ENCODE measurements at regions not wholly inside any gene's neighbourhood (a gene's known extent, or its start where the extent isn't known, plus 50 kb on each side); places are given as distances from the start of the nearest gene placed in this dataset.
A peak's percentile ranks its signal among the peaks of the same experiment; 100 is the strongest.

GRCh38 chr12:65517656-65518210, 239.2 kb downstream of the MSRB3 start:
- no peak for DNase-seq (ENCODE audit: low read depth)
- in situ Hi-C loops (cut with HindIII; ENCODE audit: low pct_unique_long_range_greater_than_20kb, low sequenced_read_pairs), result no loop called here

- no peak for DNase-seq (ENCODE audit: low read depth)
Measured at GRCh38 chr12:65518771-65519170, 240.3 kb downstream of the MSRB3 start.

GRCh38 chr12:65520658-65521057, 242.2 kb downstream of the MSRB3 start:
- in situ Hi-C loops (cut with HindIII; ENCODE audit: low pct_unique_long_range_greater_than_20kb, low sequenced_read_pairs), result no loop called here
- DNase-seq (ENCODE audit: low read depth), result no peak

More at GRCh38 chr12:65518771-65519170, 240.3 kb downstream of the MSRB3 start:
- in situ Hi-C loops (cut with HindIII; ENCODE audit: low pct_unique_long_range_greater_than_20kb, low sequenced_read_pairs), result no loop called here

GRCh38 chr12:65522956-65523860, 244.7 kb downstream of the MSRB3 start:
- DNase-seq (ENCODE audit: low read depth), result no peak
- in situ Hi-C loops (cut with HindIII; ENCODE audit: low pct_unique_long_range_greater_than_20kb, low sequenced_read_pairs), result no loop called here

GRCh38 chr12:65524666-65525065, 246.2 kb downstream of the MSRB3 start:
- in situ Hi-C loops (cut with HindIII; ENCODE audit: low pct_unique_long_range_greater_than_20kb, low sequenced_read_pairs), result no loop called here
- no peak for DNase-seq (ENCODE audit: low read depth)

GRCh38 chr12:65525491-65526141, 247.1 kb downstream of the MSRB3 start:
- no peak for DNase-seq (ENCODE audit: low read depth)
- in situ Hi-C loops (cut with HindIII; ENCODE audit: low pct_unique_long_range_greater_than_20kb, low sequenced_read_pairs), result no loop called here

GRCh38 chr12:65526311-65526710, 247.8 kb downstream of the MSRB3 start:
- in situ Hi-C loops (cut with HindIII; ENCODE audit: low pct_unique_long_range_greater_than_20kb, low sequenced_read_pairs), result no loop called here
- DNase-seq (ENCODE audit: low read depth), result no peak

- in situ Hi-C loops (cut with HindIII; ENCODE audit: low pct_unique_long_range_greater_than_20kb, low sequenced_read_pairs), result no loop called here
- no peak for DNase-seq (ENCODE audit: low read depth)
Measured at GRCh38 chr12:65528127-65528526, 249.6 kb downstream of the MSRB3 start.

- in situ Hi-C loops (cut with HindIII; ENCODE audit: low pct_unique_long_range_greater_than_20kb, low sequenced_read_pairs), result no loop called here
- DNase-seq (ENCODE audit: low read depth), result no peak
Measured at GRCh38 chr12:65529106-65529505, 250.6 kb downstream of the MSRB3 start.

- in situ Hi-C loops (cut with HindIII; ENCODE audit: low pct_unique_long_range_greater_than_20kb, low sequenced_read_pairs), result no loop called here
- no peak for DNase-seq (ENCODE audit: low read depth)
Measured at GRCh38 chr12:65529771-65530435, 251.4 kb downstream of the MSRB3 start.

- in situ Hi-C loops (cut with HindIII; ENCODE audit: low pct_unique_long_range_greater_than_20kb, low sequenced_read_pairs), result no loop called here
- no peak for DNase-seq (ENCODE audit: low read depth)
Measured at GRCh38 chr12:65532162-65532561, 253.7 kb downstream of the MSRB3 start.

GRCh38 chr12:65532764-65533163, 254.3 kb downstream of the MSRB3 start:
- in situ Hi-C loops (cut with HindIII; ENCODE audit: low pct_unique_long_range_greater_than_20kb, low sequenced_read_pairs), result no loop called here
- peak; percentile 69 for DNase-seq (ENCODE audit: low read depth)

GRCh38 chr12:65533177-65533883, 254.8 kb downstream of the MSRB3 start:
- in situ Hi-C loops (cut with HindIII; ENCODE audit: low pct_unique_long_range_greater_than_20kb, low sequenced_read_pairs), result no loop called here
- DNase-seq (ENCODE audit: low read depth), result peak; percentile 65

- in situ Hi-C loops (cut with HindIII; ENCODE audit: low pct_unique_long_range_greater_than_20kb, low sequenced_read_pairs), result no loop called here
Measured at GRCh38 chr12:65534238-65534841, 255.9 kb downstream of the MSRB3 start.

GRCh38 chr12:65535946-65536345, 257.5 kb downstream of the MSRB3 start:
- in situ Hi-C loops (cut with HindIII; ENCODE audit: low pct_unique_long_range_greater_than_20kb, low sequenced_read_pairs), result no loop called here
- no peak for DNase-seq (ENCODE audit: low read depth)

More at GRCh38 chr12:65534238-65534841, 255.9 kb downstream of the MSRB3 start:
- DNase-seq (ENCODE audit: low read depth), result peak; percentile 27

GRCh38 chr12:65536351-65536750, 257.9 kb downstream of the MSRB3 start:
- DNase-seq (ENCODE audit: low read depth), result no peak
- in situ Hi-C loops (cut with HindIII; ENCODE audit: low pct_unique_long_range_greater_than_20kb, low sequenced_read_pairs), result no loop called here

- peak; percentile 100 for DNase-seq (ENCODE audit: low read depth)
- in situ Hi-C loops (cut with HindIII; ENCODE audit: low pct_unique_long_range_greater_than_20kb, low sequenced_read_pairs), result no loop called here
Measured at GRCh38 chr12:65536876-65537681, 258.6 kb downstream of the MSRB3 start.

Measured in Caki2 (cell line).